RWPE1 (cell line): ENCODE measurements at regions not wholly inside any gene's neighbourhood (a gene's known extent, or its start where the extent isn't known, plus 50 kb on each side); places are given as distances from the start of the nearest gene placed in this dataset.
"Not testable (repeated sequence)": the region's sequence is repeated elsewhere in the genome, so short reads cannot be mapped to it uniquely, and the experiment has no call there.

Experiments
- CTCF ChIA-PET: fragments of 350-600 bp; sonication (Branson Sonifier 250); formaldehyde crosslinking; extraction: SDS; loops from one replicate; lab custom pipeline; 2021; lab: Yijun Ruan, JAX
- POLR2A ChIA-PET: fragments of 400-600 bp; formaldehyde crosslinking; extraction: SDS; loops from one replicate; lab custom pipeline; 2020; ENCODE audit warnings: antibody characterized with exemption; ENCODE audit not compliant: low non-redundant PET; lab: Yijun Ruan, JAX
- DNase-seq: peaks from one replicate; pipeline ENCODE4 v3.0.0; 2012; ENCODE audit warnings: low spot score
- H3K27ac ChIP-seq: fragments of 450-650 bp; 2 replicates; pipeline ENCODE4 v1.5.1; 2017
- CTCF ChIP-seq: fragments of 450-650 bp; conservative IDR thresholded peaks from 2 replicates; pipeline ENCODE4 v1.5.1; 2017; ENCODE audit warnings: low read depth, mild to moderate bottlenecking

GRCh38 chr16:29202642-29203041, 203.9 kb downstream of the NPIPB11 start:
- H3K27ac ChIP-seq, CTCF ChIA-PET, DNase-seq, POLR2A ChIA-PET: not testable (repeated sequence)

- DNase-seq, CTCF ChIA-PET, POLR2A ChIA-PET: not testable (repeated sequence)
- peak overlapping the region; percentile 72 for H3K27ac ChIP-seq
Observed at GRCh38 chr16:29202025-29202632, 204.4 kb downstream of the NPIPB11 start.

- DNase-seq, POLR2A ChIA-PET, CTCF ChIA-PET: not testable (repeated sequence)
- peak overlapping the region; percentile 72 for H3K27ac ChIP-seq
Observed at GRCh38 chr16:29201296-29202024, 205.1 kb downstream of the NPIPB11 start.

GRCh38 chr16:29200681-29201080, 205.8 kb downstream of the NPIPB11 start:
- H3K27ac ChIP-seq: peak overlapping the region; percentile 72
- POLR2A ChIA-PET, DNase-seq, CTCF ChIA-PET: not testable (repeated sequence)

- DNase-seq, CTCF ChIA-PET, POLR2A ChIA-PET: not testable (repeated sequence)
- peak overlapping the region; percentile 72 for H3K27ac ChIP-seq
Observed at GRCh38 chr16:29200135-29200601, 206.3 kb downstream of the NPIPB11 start.

GRCh38 chr16:29199626-29200025, 206.9 kb downstream of the NPIPB11 start:
- POLR2A ChIA-PET, DNase-seq, CTCF ChIA-PET: not testable (repeated sequence)
- peak overlapping the region; percentile 72 for H3K27ac ChIP-seq

- TF ChIP-seq CTCF: no peak
- POLR2A ChIA-PET: no interaction called here
- CTCF ChIA-PET: no interaction called here
- H3K27ac ChIP-seq: peak overlapping the region; percentile 72; the same call in 1 of the 2 replicates
- DNase-seq: no peak
Observed at GRCh38 chr16:29198731-29199521, 207.6 kb downstream of the NPIPB11 start.

GRCh38 chr16:29198231-29198630, 208.3 kb downstream of the NPIPB11 start:
- no peak for DNase-seq
- ChIA-PET POLR2A (no interaction called here), CTCF (no interaction called here)
- no peak overlapping the region for H3K27ac ChIP-seq
- TF ChIP-seq CTCF: no peak

GRCh38 chr16:29197494-29198100, 208.9 kb downstream of the NPIPB11 start:
- CTCF ChIA-PET: not testable (repeated sequence)

GRCh38 chr16:29196746-29197145, 209.8 kb downstream of the NPIPB11 start:
- H3K27ac ChIP-seq, CTCF ChIA-PET, POLR2A ChIA-PET: not testable (repeated sequence)

More at GRCh38 chr16:29197494-29198100, 208.9 kb downstream of the NPIPB11 start:
- POLR2A ChIA-PET, DNase-seq, H3K27ac ChIP-seq: not testable (repeated sequence)

GRCh38 chr16:29195116-29195872, 210.4 kb downstream of the LAT start:
- DNase-seq, H3K27ac ChIP-seq, CTCF ChIA-PET: not testable (repeated sequence)
- POLR2A ChIA-PET: interaction anchor here (0.5 kb wide), 1 partner anchor 251 kb away, joined by 4 read pairs; no protein-coding TSS in a partner anchor

More at GRCh38 chr16:29196746-29197145, 209.8 kb downstream of the NPIPB11 start:
- DNase-seq: not testable (repeated sequence)

GRCh38 chr16:29194185-29194844, 209.5 kb downstream of the LAT start:
- DNase-seq, CTCF ChIA-PET, H3K27ac ChIP-seq, POLR2A ChIA-PET: not testable (repeated sequence)

GRCh38 chr16:29193634-29194033, 208.8 kb downstream of the LAT start:
- CTCF ChIA-PET, DNase-seq, H3K27ac ChIP-seq, POLR2A ChIA-PET: not testable (repeated sequence)
